SK-N-SH treated with all-trans-retinoic acid at 6 μM for 48 hours (cell line): ENCODE measurements at regions not wholly inside any gene's neighbourhood (a gene's known extent, or its start where the extent isn't known, plus 50 kb on each side); places are given as distances from the start of the nearest gene placed in this dataset.

Source experiments
- ATAC-seq: fragments of 200-7000 bp; cut with Tn5 transposase; 3 replicates; pipeline ENCODE4 v1.9.1; 2020; ENCODE audit warnings: mild to moderate bottlenecking, moderate library complexity
- ARNTL ChIP-seq: fragments of 450-650 bp; formaldehyde crosslinking; IDR thresholded peaks from 2 replicates; pipeline ENCODE4 v1.5.0; 2020; ENCODE audit warnings: low read depth, mild to moderate bottlenecking, moderate library complexity, borderline replicate concordance
- BACH2 ChIP-seq: fragments of 250-450 bp; sonication (Bioruptor Pico); IDR thresholded peaks from 2 replicates; pipeline ENCODE4 v1.9.0; 2021; ENCODE audit warnings: mild to moderate bottlenecking, borderline replicate concordance
- CSDC2 ChIP-seq: fragments of 250-450 bp; sonication (Bioruptor Pico); IDR thresholded peaks from 2 replicates; pipeline ENCODE4 v1.5.0; 2020; ENCODE audit warnings: mild to moderate bottlenecking, moderate library complexity
- CSRNP3 ChIP-seq: fragments of 250-450 bp; sonication (Bioruptor Pico); IDR thresholded peaks from 2 replicates; pipeline ENCODE4 v1.5.1; 2021; ENCODE audit warnings: mild to moderate bottlenecking, moderate library complexity
- ESRRG ChIP-seq: fragments of 250-450 bp; sonication (Bioruptor Pico); IDR thresholded peaks from 2 replicates; pipeline ENCODE4 v1.6.1; 2021; ENCODE audit warnings: mild to moderate bottlenecking
- GLIS3 ChIP-seq: fragments of 250-450 bp; sonication (Bioruptor Pico); IDR thresholded peaks from 2 replicates; pipeline ENCODE4 v1.5.0; 2020; ENCODE audit warnings: mild to moderate bottlenecking, moderate library complexity
- ISL1 ChIP-seq: fragments of 250-450 bp; sonication (Bioruptor Pico); IDR thresholded peaks from 2 replicates; pipeline ENCODE4 v2.1.2; 2022; ENCODE audit warnings: mild to moderate bottlenecking, moderate library complexity
- OSR1 ChIP-seq: fragments of 250-450 bp; sonication (Bioruptor Pico); IDR thresholded peaks from 2 replicates; pipeline ENCODE4 v1.8.0; 2022; ENCODE audit warnings: moderate library complexity, mild to moderate bottlenecking, inconsistent platforms
- PPARA ChIP-seq: fragments of 250-450 bp; sonication (Bioruptor Pico); IDR thresholded peaks from 2 replicates; pipeline ENCODE4 v1.5.0; 2020; ENCODE audit warnings: mild to moderate bottlenecking, borderline replicate concordance
- RARB ChIP-seq: fragments of 250-450 bp; sonication (Bioruptor Pico); IDR thresholded peaks from 2 replicates; pipeline ENCODE4 v1.8.0; 2021; ENCODE audit warnings: mild to moderate bottlenecking, moderate library complexity
- SNAI2 ChIP-seq: fragments of 250-450 bp; sonication (Bioruptor Pico); IDR thresholded peaks from 2 replicates; pipeline ENCODE4 v1.5.0; 2020; ENCODE audit warnings: mild to moderate bottlenecking, moderate library complexity
- TOX ChIP-seq: fragments of 250-450 bp; sonication (Bioruptor Pico); IDR thresholded peaks from 2 replicates; pipeline ENCODE4 v1.8.0; 2021; ENCODE audit warnings: mild to moderate bottlenecking, moderate library complexity, borderline replicate concordance
- TSHZ2 ChIP-seq: fragments of 250-450 bp; sonication (Bioruptor Pico); IDR thresholded peaks from 2 replicates; pipeline ENCODE4 v1.5.0; 2020; ENCODE audit warnings: mild to moderate bottlenecking, moderate library complexity
- ZC3H10 ChIP-seq: fragments of 250-450 bp; sonication (Bioruptor Pico); IDR thresholded peaks from 2 replicates; pipeline ENCODE4 v1.5.1; 2021; ENCODE audit warnings: mild to moderate bottlenecking, moderate library complexity
- ZFP3 ChIP-seq: fragments of 250-450 bp; sonication (Bioruptor Pico); IDR thresholded peaks from 2 replicates; pipeline ENCODE4 v1.5.0; 2020; ENCODE audit warnings: mild to moderate bottlenecking, moderate library complexity
- ZFP30 ChIP-seq: fragments of 450-650 bp; formaldehyde crosslinking; IDR thresholded peaks from 2 replicates; pipeline ENCODE4 v1.5.0; 2022; ENCODE audit warnings: mild to moderate bottlenecking, moderate library complexity
- ZNF565 ChIP-seq: fragments of 450-650 bp; formaldehyde crosslinking; conservative IDR thresholded peaks from 2 replicates; pipeline ENCODE4 v1.5.0; 2020; ENCODE audit warnings: low read depth, mild to moderate bottlenecking, moderate library complexity
- ZNF70 ChIP-seq: fragments of 450-650 bp; formaldehyde crosslinking; IDR thresholded peaks from 2 replicates; pipeline ENCODE4 v1.5.0; 2020; ENCODE audit warnings: mild to moderate bottlenecking, moderate library complexity
- ZNF8 ChIP-seq: fragments of 450-650 bp; formaldehyde crosslinking; IDR thresholded peaks from 2 replicates; pipeline ENCODE4 v1.5.0; 2020; ENCODE audit warnings: mild to moderate bottlenecking, moderate library complexity
- TF ChIP-seq, protein P1 (sequence below): fragments of 250-450 bp; sonication (Bioruptor Pico); IDR thresholded peaks from 2 replicates; pipeline ENCODE4 v1.8.0; 2020; ENCODE audit warnings: mild to moderate bottlenecking, moderate library complexity, borderline replicate concordance
- TF ChIP-seq, protein P2 (sequence below): fragments of 250-450 bp; sonication (Bioruptor Pico); IDR thresholded peaks from 2 replicates; pipeline ENCODE4 v1.5.1; 2020; ENCODE audit warnings: low read depth, mild to moderate bottlenecking, moderate library complexity
- TF ChIP-seq, protein P3 (sequence below): fragments of 250-450 bp; sonication (Bioruptor Pico); IDR thresholded peaks from 2 replicates; pipeline ENCODE4 v1.8.0; 2021; ENCODE audit warnings: low read depth, mild to moderate bottlenecking, moderate library complexity, borderline replicate concordance

DNA sequence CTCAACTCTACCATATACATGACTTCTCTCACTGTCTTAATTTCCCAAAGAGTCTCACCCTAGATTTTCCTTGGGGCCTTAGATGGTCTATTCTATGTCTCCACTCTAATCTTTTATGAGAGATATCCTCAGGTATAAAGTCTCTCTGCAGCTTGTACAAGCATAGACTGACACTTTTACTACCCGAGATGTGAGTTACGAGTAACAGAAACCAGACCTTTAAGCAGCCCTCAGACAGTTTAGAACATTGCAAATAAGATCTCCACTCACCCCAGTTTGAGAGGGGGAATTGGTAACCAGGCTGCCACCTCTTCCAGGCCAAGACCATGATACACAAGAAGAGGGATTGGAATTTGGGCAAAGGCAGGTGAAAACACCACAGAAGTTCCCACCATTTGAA is 542.5 kb downstream of the TLE4 start:
- ATAC-seq, result no peak
- no peak for TF ChIP-seq TSHZ2
- TF ChIP-seq OSR1 (CRISPR knock-in tag), result no peak
- TF ChIP-seq, protein P1, sequence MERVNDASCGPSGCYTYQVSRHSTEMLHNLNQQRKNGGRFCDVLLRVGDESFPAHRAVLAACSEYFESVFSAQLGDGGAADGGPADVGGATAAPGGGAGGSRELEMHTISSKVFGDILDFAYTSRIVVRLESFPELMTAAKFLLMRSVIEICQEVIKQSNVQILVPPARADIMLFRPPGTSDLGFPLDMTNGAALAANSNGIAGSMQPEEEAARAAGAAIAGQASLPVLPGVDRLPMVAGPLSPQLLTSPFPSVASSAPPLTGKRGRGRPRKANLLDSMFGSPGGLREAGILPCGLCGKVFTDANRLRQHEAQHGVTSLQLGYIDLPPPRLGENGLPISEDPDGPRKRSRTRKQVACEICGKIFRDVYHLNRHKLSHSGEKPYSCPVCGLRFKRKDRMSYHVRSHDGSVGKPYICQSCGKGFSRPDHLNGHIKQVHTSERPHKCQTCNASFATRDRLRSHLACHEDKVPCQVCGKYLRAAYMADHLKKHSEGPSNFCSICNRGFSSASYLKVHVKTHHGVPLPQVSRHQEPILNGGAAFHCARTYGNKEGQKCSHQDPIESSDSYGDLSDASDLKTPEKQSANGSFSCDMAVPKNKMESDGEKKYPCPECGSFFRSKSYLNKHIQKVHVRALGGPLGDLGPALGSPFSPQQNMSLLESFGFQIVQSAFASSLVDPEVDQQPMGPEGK (CRISPR knock-in tag), result no peak
- no peak for TF ChIP-seq BACH2 (CRISPR knock-in tag)
- no peak for TF ChIP-seq ESRRG (CRISPR knock-in tag)
- TF ChIP-seq ZNF8 (CRISPR knock-in tag), result no peak
- TF ChIP-seq ISL1 (CRISPR knock-in tag), result no peak
- TF ChIP-seq RARB (CRISPR knock-in tag), result no peak
- TF ChIP-seq GLIS3, result no peak
- TF ChIP-seq ZC3H10 (CRISPR knock-in tag), result no peak
- TF ChIP-seq PPARA, result no peak
- TF ChIP-seq ZFP30 (CRISPR knock-in tag), result no peak
- TF ChIP-seq CSRNP3 (CRISPR knock-in tag), result no peak
- TF ChIP-seq ZFP3 (CRISPR knock-in tag), result no peak
- no peak for TF ChIP-seq TOX
- no peak for TF ChIP-seq SNAI2 (CRISPR knock-in tag)
- TF ChIP-seq, protein P2, sequence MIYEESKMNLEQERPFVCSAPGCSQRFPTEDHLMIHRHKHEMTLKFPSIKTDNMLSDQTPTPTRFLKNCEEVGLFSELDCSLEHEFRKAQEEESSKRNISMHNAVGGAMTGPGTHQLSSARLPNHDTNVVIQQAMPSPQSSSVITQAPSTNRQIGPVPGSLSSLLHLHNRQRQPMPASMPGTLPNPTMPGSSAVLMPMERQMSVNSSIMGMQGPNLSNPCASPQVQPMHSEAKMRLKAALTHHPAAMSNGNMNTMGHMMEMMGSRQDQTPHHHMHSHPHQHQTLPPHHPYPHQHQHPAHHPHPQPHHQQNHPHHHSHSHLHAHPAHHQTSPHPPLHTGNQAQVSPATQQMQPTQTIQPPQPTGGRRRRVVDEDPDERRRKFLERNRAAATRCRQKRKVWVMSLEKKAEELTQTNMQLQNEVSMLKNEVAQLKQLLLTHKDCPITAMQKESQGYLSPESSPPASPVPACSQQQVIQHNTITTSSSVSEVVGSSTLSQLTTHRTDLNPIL, result no peak
- TF ChIP-seq, protein P3, sequence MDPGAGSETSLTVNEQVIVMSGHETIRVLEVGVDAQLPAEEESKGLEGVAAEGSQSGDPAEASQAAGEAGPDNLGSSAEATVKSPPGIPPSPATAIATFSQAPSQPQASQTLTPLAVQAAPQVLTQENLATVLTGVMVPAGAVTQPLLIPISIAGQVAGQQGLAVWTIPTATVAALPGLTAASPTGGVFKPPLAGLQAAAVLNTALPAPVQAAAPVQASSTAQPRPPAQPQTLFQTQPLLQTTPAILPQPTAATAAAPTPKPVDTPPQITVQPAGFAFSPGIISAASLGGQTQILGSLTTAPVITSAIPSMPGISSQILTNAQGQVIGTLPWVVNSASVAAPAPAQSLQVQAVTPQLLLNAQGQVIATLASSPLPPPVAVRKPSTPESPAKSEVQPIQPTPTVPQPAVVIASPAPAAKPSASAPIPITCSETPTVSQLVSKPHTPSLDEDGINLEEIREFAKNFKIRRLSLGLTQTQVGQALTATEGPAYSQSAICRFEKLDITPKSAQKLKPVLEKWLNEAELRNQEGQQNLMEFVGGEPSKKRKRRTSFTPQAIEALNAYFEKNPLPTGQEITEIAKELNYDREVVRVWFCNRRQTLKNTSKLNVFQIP (CRISPR knock-in tag), result no peak
- no peak for TF ChIP-seq CSDC2
- no peak for TF ChIP-seq ZNF70 (CRISPR knock-in tag)

GRCh38 chr9:80107931-80108660 is 536.3 kb downstream of the TLE4 start:
- ATAC-seq, result no peak
- TF ChIP-seq OSR1 (CRISPR knock-in tag), result no peak
- TF ChIP-seq GLIS3, result no peak
- TF ChIP-seq PPARA, result no peak
- no peak for TF ChIP-seq CSDC2
- TF ChIP-seq ZNF8 (CRISPR knock-in tag), result no peak
- TF ChIP-seq ESRRG (CRISPR knock-in tag), result no peak
- TF ChIP-seq RARB (CRISPR knock-in tag), result no peak
- no peak for TF ChIP-seq ZC3H10 (CRISPR knock-in tag)
- TF ChIP-seq TSHZ2, result no peak
- TF ChIP-seq, protein P1 (CRISPR knock-in tag), result no peak
- no peak for TF ChIP-seq CSRNP3 (CRISPR knock-in tag)
- no peak for TF ChIP-seq TOX
- TF ChIP-seq ARNTL, result no peak
- no peak for TF ChIP-seq BACH2 (CRISPR knock-in tag)
- no peak for TF ChIP-seq ZNF565 (CRISPR knock-in tag)
- TF ChIP-seq ISL1 (CRISPR knock-in tag), result no peak
- TF ChIP-seq ZFP3 (CRISPR knock-in tag), result no peak
- no peak for TF ChIP-seq ZNF70 (CRISPR knock-in tag)
